ENCODE measurements at regions not wholly inside any gene's neighbourhood (a gene's known extent, or its start where the extent isn't known, plus 50 kb on each side); places are given as distances from the start of the nearest gene placed in this dataset.

GRCh38 chrX:35380808-35381700 lies 417.1 kb upstream of the MAGEB16 start:
- no peak for TF ChIP-seq POLR2AphosphoS5 (IDR thresholded peaks at IDR 0.05)
- TF ChIP-seq CTCF (IDR thresholded peaks at IDR 0.05), result peak in 4 of 7 experiments; percentile 17 to 71 (median 51)
- TF ChIP-seq POLR2A (IDR thresholded peaks at IDR 0.05), result no peak
